GM10266 (cell line): ENCODE measurements at regions not wholly inside any gene's neighbourhood (a gene's known extent, or its start where the extent isn't known, plus 50 kb on each side); places are given as distances from the start of the nearest gene placed in this dataset.

Experiments
- DNase-seq: peaks from one replicate; pipeline ENCODE4 v3.0.0; 2012; ENCODE audit errors: extremely low spot score
- TF ChIP-seq, protein P1 (sequence below): IDR thresholded peaks from 2 replicates; pipeline ENCODE4 v1.5.1; 2012; ENCODE audit warnings: mild to moderate bottlenecking, low read depth; ENCODE audit not compliant: control insufficient read depth, insufficient read depth; ENCODE audit errors: missing control alignments

- no peak for DNase-seq
- TF ChIP-seq, protein P1, sequence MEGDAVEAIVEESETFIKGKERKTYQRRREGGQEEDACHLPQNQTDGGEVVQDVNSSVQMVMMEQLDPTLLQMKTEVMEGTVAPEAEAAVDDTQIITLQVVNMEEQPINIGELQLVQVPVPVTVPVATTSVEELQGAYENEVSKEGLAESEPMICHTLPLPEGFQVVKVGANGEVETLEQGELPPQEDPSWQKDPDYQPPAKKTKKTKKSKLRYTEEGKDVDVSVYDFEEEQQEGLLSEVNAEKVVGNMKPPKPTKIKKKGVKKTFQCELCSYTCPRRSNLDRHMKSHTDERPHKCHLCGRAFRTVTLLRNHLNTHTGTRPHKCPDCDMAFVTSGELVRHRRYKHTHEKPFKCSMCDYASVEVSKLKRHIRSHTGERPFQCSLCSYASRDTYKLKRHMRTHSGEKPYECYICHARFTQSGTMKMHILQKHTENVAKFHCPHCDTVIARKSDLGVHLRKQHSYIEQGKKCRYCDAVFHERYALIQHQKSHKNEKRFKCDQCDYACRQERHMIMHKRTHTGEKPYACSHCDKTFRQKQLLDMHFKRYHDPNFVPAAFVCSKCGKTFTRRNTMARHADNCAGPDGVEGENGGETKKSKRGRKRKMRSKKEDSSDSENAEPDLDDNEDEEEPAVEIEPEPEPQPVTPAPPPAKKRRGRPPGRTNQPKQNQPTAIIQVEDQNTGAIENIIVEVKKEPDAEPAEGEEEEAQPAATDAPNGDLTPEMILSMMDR = no peak
Measured at GRCh38 chr6:19037607-19038006, 650.5 kb downstream of the RNF144B start.

DNA sequence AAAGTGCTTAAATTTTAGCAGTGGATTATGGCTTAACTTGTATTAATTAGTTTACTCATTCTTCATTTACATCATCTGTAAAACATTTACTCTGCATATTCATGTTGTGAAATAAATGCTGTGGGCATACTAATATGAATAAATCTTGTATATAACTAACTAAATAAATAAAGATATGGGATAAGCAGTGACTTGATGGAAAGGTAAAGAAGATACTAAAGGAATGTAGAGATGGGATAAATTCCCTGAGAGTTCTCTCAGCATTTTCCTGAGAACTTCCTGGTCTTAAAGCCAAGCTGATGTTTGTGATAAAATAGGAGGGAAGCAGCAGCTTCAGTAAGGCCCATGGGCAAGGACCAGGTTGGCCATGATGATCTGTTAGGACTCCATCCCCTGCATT, 652.1 kb downstream of the RNF144B start:
- TF ChIP-seq, protein P1 = no peak

GRCh38 chr6:19041906-19042305, 654.8 kb downstream of the RNF144B start:
- TF ChIP-seq, protein P1 = no peak
- DNase-seq = no peak

More for the DNA sequence above, 652.1 kb downstream of the RNF144B start:
- DNase-seq = no peak

- TF ChIP-seq, protein P1 = no peak
- no peak for DNase-seq
Measured at GRCh38 chr6:19042420-19042819, 655.3 kb downstream of the RNF144B start.

DNA sequence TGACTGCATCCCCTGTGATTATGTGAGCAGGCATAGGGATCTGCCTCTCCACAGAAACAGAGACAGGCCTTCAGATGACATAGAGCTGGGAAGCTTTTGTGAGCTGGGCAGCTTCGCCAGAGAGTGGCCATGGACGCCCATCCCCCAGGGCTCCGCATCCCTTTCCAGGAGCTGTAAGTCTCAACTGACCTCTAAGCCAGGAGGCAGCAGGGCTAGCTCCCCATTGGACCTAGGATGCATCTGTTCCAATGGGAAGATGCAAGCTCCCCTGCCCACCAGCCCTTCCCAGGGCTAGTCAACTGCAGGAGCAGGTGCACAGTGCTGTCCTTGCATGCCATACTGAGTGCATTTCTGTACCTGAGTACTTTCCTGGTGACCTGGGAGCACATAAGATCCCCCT, 663.6 kb downstream of the RNF144B start:
- no peak for DNase-seq
- TF ChIP-seq, protein P1 = no peak

GRCh38 chr6:19052219-19052618, 665.1 kb downstream of the RNF144B start:
- TF ChIP-seq, protein P1 = no peak
- no peak for DNase-seq

DNA sequence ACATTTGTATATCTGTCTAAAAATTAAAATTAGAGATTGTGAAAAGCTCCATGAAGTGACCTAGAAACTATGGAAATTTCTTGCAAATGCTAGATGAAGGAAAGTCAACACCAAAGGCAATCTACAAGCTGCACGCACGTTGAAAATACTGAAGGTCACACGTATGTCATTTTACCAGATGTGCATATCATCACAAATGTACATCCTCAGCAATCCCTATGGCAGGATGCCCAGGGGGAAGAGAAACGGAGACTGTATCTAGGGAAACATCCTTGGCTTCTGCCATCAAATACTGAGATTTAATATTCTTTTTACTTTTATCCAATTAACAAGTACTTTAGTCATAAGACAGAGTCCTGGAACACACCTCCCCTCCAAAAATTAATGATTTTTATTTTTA, 672.0 kb downstream of the RNF144B start:
- DNase-seq = no peak
- TF ChIP-seq, protein P1 = no peak

- no peak for DNase-seq
- TF ChIP-seq, protein P1 = no peak
Measured at GRCh38 chr6:19067165-19067564, 680.0 kb downstream of the RNF144B start.
